Endothelial cell of umbilical vein (primary cell): ENCODE measurements at regions not wholly inside any gene's neighbourhood (a gene's known extent, or its start where the extent isn't known, plus 50 kb on each side); places are given as distances from the start of the nearest gene placed in this dataset.

Source experiments
- BruUV-seq: library from RNA; stranded (reverse); fragments of 400-500 nt; replicated peaks from 2 replicates; lab custom pipeline; 2021; lab: Mats Ljungman, UMichigan
- CTCF ChIA-PET: fragments of 300-600, 350-600 bp; sonication (Branson Sonifier 250); formaldehyde crosslinking; loops from one replicate; lab custom pipeline; 2021; ENCODE audit warnings: antibody characterized with exemption, inconsistent platforms; lab: Charles Lee
- POLR2A ChIA-PET: fragments of 300-600, 350-600 bp; sonication (Branson Sonifier 250); formaldehyde crosslinking; loops from one replicate; lab custom pipeline; 2021; ENCODE audit warnings: antibody characterized with exemption, inconsistent platforms; lab: Charles Lee
- DNase-seq: peaks from one replicate; pipeline ENCODE4 v3.0.0-alpha.2; 2011; ENCODE audit warnings: low read depth, low spot score
- FAIRE-seq: peaks from 2 replicates; lab custom pipeline; 2011; peaks lifted over from hg19 to GRCh38; lab: Jason Lieb, UNC
- H2AFZ ChIP-seq: 2 replicates; pipeline ENCODE4 v1.6.0; 2012; ENCODE audit warnings: low read depth, low read length, control low read depth, inconsistent platforms
- H3K27ac ChIP-seq: 2 replicates; pipeline ENCODE4 v1.5.1; 2011; ENCODE audit warnings: low read depth, mild to moderate bottlenecking, control low read depth, low read length, moderate library complexity; ENCODE audit not compliant: insufficient read depth
- H3K27me3 ChIP-seq, 2 experiments: 2 replicates each; pipeline versions ENCODE4 v1.6.0 to v1.6.1; 2011; ENCODE audit warnings: low read length in 2 of 2, mixed read lengths in 1 of 2; ENCODE audit not compliant: control insufficient read depth in 2 of 2, insufficient read depth in 2 of 2
- H3K36me3 ChIP-seq, 2 experiments: 2 replicates in 1 of 2; 3 replicates in 1 of 2; pipeline ENCODE4 v1.5.1; 2011; ENCODE audit warnings: low read length in 2 of 2, mild to moderate bottlenecking in 1 of 2, moderate library complexity in 1 of 2; ENCODE audit not compliant: control insufficient read depth in 2 of 2, insufficient read depth in 2 of 2; ENCODE audit errors: extremely low read depth in 1 of 2
- H3K4me1 ChIP-seq: 3 replicates; pipeline ENCODE4 v1.5.1; 2011; ENCODE audit warnings: mild to moderate bottlenecking, low read length; ENCODE audit not compliant: control insufficient read depth, insufficient read depth; ENCODE audit errors: extremely low read depth
- H3K4me2 ChIP-seq: 2 replicates; pipeline ENCODE4 v1.6.1; 2011; ENCODE audit warnings: low read length, control low read depth, mixed read lengths; ENCODE audit not compliant: insufficient read depth
- H3K4me3 ChIP-seq, 3 experiments: fragments of 200-600 bp in 1 of 3; sonication (generic), shearing (Covaris generic) in 1 of 3; replicated peaks in 1 of 3; 2 replicates each; pipeline ENCODE4 v1.5.1; 2011 to 2016; ENCODE audit warnings: control low read depth in 3 of 3, low read length in 3 of 3, mild to moderate bottlenecking in 2 of 3, inconsistent platforms in 1 of 3, low read depth in 1 of 3, moderate library complexity in 1 of 3; ENCODE audit not compliant: insufficient read depth in 1 of 3
- H3K79me2 ChIP-seq: 2 replicates; pipeline ENCODE4 v1.6.0; 2012; ENCODE audit warnings: low read length, inconsistent platforms; ENCODE audit not compliant: control insufficient read depth, insufficient read depth
- H3K9ac ChIP-seq: replicated peaks from 2 replicates; pipeline ENCODE3; 2011; ENCODE audit warnings: low read length, control low read depth; ENCODE audit not compliant: insufficient read depth; ENCODE audit errors: extremely low read depth
- H3K9me1 ChIP-seq: replicated peaks from 3 replicates; pipeline ENCODE4 v1.6.0; 2011; ENCODE audit warnings: mild to moderate bottlenecking, low read length; ENCODE audit not compliant: control insufficient read depth, insufficient read depth; ENCODE audit errors: extremely low read depth
- H3K9me3 ChIP-seq: replicated peaks from 2 replicates; pipeline ENCODE4 v1.5.1; 2012; ENCODE audit warnings: low read length, inconsistent platforms; ENCODE audit not compliant: control insufficient read depth, insufficient read depth
- H4K20me1 ChIP-seq: replicated peaks from 2 replicates; pipeline ENCODE3; 2011; ENCODE audit warnings: mild to moderate bottlenecking, low read length; ENCODE audit not compliant: control insufficient read depth, insufficient read depth; ENCODE audit errors: extremely low read depth
- EZH2 ChIP-seq: IDR thresholded peaks from 2 replicates; pipeline ENCODE4 v1.6.1; 2012; ENCODE audit warnings: borderline replicate concordance, low read depth, mild to moderate bottlenecking, moderate library complexity, low read length, inconsistent platforms; ENCODE audit not compliant: severe bottlenecking
- FOS ChIP-seq: IDR thresholded peaks from 2 replicates; pipeline ENCODE4 v1.6.1; 2011; ENCODE audit warnings: mild to moderate bottlenecking, low read length, moderate library complexity, borderline replicate concordance; ENCODE audit not compliant: insufficient read depth
- GATA2 ChIP-seq: IDR thresholded peaks from 2 replicates; pipeline ENCODE4 v1.7.0; 2011; ENCODE audit warnings: low read depth, mild to moderate bottlenecking, moderate library complexity, mixed read lengths, low read length; ENCODE audit not compliant: insufficient read length, insufficient read depth
- JUN ChIP-seq: IDR thresholded peaks from 2 replicates; pipeline ENCODE4 v1.6.1; 2011; ENCODE audit warnings: borderline replicate concordance, low read depth; ENCODE audit not compliant: insufficient read length, insufficient read depth
- MYC ChIP-seq: IDR thresholded peaks from one replicate; pipeline ENCODE4 v1.6.1; 2011; ENCODE audit warnings: mild to moderate bottlenecking, low read depth, low read length
- POLR2A ChIP-seq: IDR thresholded peaks from 2 replicates; pipeline ENCODE4 v1.6.1; 2012; ENCODE audit warnings: low read depth, mild to moderate bottlenecking, control low read depth, low read length
- POLR2AphosphoS5 ChIP-seq: IDR thresholded peaks from 2 replicates; pipeline ENCODE4 v1.6.1; 2012; ENCODE audit warnings: low read depth, mild to moderate bottlenecking, control low read depth, low read length, moderate library complexity; ENCODE audit not compliant: insufficient read depth
- dilution Hi-C: fragments of 300-500 bp; cut with MboI; formaldehyde crosslinking; loops from one replicate; pipeline ENCODE4 v1.15.0; 2019; ENCODE audit warnings: low sequenced_read_pairs; ENCODE audit not compliant: extremely low pct_ligation_motif_present
- intact Hi-C: fragments of 100-400 bp; cut with micrococcal nuclease; formaldehyde crosslinking; loops from one replicate; pipeline ENCODE4 v1.10.0; 2022
- TF ChIP-seq, protein P1 (sequence below): IDR thresholded peaks from 2 replicates; pipeline ENCODE4 v1.6.1; 2011; ENCODE audit not compliant: insufficient read depth, insufficient read length
- TF ChIP-seq, protein P2 (sequence below), 2 donors: IDR thresholded peaks; 1 replicate in 1 of 2; 2 replicates in 1 of 2; pipeline ENCODE4 v1.5.1; 2011; ENCODE audit warnings: low read length in 2 of 2, mild to moderate bottlenecking in 2 of 2, moderate library complexity in 2 of 2, control low read depth in 1 of 2, inconsistent platforms in 1 of 2, low read depth in 1 of 2; ENCODE audit not compliant: insufficient read depth in 1 of 2; ENCODE audit errors: extremely low read depth in 1 of 2

DNA sequence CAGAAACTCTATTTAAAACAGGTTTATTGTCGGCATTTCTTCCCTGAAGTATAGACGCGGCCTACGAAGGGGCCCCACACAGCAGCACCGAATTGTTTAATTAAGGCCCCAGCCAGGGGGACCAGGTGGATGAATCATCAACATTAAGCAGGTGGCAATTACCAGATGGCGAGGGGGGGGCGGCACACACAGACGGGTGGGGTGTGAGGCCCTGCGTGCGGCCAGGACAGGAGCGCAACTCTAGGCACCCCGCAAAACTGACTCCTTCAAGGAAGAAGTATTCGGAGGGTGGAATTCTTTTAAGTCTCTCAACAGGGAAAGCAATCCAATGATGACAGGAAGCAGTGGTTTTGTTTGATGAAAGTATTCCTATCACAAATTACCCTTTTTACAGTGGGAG lies 830.4 kb downstream of the GALR1 start:
- no TSS peak for BruUV-seq
- Histone ChIP-seq H4K20me1 (no peaks in the 10 kb centered on the region), H3K79me2 (no peaks in the 10 kb centered on the region), H3K4me1 (no peaks in the 10 kb centered on the region), H3K27me3 (no peaks in the 10 kb centered on the region), H3K9ac (no peak overlapping the region), H3K4me3 (no peak overlapping the region), H2AFZ (no peak overlapping the region), H3K4me2 (no peak overlapping the region), H3K9me1 (no peaks in the 10 kb centered on the region), H3K27ac (no peak overlapping the region), H3K9me3 (peaks cover 7% of the 10 kb centered on the region), H3K36me3 (no peaks in the 10 kb centered on the region)
- dilution Hi-C loops, result no loop called here
- FAIRE-seq (no peak), DNase-seq (no peak)
- intact Hi-C loops, result no loop called here
- TF ChIP-seq EZH2 (no peak), POLR2AphosphoS5 (no peak), JUN (no peak), FOS (no peak), MYC (no peak), POLR2A (no peak), GATA2 (no peak)
- TF ChIP-seq, protein P1, sequence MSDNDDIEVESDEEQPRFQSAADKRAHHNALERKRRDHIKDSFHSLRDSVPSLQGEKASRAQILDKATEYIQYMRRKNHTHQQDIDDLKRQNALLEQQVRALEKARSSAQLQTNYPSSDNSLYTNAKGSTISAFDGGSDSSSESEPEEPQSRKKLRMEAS, result no peak
- TF ChIP-seq, protein P2, sequence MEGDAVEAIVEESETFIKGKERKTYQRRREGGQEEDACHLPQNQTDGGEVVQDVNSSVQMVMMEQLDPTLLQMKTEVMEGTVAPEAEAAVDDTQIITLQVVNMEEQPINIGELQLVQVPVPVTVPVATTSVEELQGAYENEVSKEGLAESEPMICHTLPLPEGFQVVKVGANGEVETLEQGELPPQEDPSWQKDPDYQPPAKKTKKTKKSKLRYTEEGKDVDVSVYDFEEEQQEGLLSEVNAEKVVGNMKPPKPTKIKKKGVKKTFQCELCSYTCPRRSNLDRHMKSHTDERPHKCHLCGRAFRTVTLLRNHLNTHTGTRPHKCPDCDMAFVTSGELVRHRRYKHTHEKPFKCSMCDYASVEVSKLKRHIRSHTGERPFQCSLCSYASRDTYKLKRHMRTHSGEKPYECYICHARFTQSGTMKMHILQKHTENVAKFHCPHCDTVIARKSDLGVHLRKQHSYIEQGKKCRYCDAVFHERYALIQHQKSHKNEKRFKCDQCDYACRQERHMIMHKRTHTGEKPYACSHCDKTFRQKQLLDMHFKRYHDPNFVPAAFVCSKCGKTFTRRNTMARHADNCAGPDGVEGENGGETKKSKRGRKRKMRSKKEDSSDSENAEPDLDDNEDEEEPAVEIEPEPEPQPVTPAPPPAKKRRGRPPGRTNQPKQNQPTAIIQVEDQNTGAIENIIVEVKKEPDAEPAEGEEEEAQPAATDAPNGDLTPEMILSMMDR (IDR thresholded peaks at IDR 0.05; ENCODE audit: extremely low read depth in 1 of 2, insufficient read depth in 1 of 2, low read depth in 1 of 2, low read length in 2 of 2), result no peak
- POLR2A ChIA-PET, result no interaction called here
- CTCF ChIA-PET, result no interaction called here
